ENCODE measurements at regions not wholly inside any gene's neighbourhood (a gene's known extent, or its start where the extent isn't known, plus 50 kb on each side); places are given as distances from the start of the nearest gene placed in this dataset.

GRCh38 chr13:106883976-106884375 is 316.0 kb upstream of the ARGLU1 start:
- no peak for TF ChIP-seq CTCF (conservative IDR thresholded peaks at IDR 0.05; ENCODE audit: control insufficient read depth, insufficient read depth, low read depth, low read length)
- H3K4me3 ChIP-seq (ENCODE audit: control insufficient read depth, low read depth, low read length) = no peak overlapping the region
- DNase-seq (ENCODE audit: low read depth) = no peak

DNA sequence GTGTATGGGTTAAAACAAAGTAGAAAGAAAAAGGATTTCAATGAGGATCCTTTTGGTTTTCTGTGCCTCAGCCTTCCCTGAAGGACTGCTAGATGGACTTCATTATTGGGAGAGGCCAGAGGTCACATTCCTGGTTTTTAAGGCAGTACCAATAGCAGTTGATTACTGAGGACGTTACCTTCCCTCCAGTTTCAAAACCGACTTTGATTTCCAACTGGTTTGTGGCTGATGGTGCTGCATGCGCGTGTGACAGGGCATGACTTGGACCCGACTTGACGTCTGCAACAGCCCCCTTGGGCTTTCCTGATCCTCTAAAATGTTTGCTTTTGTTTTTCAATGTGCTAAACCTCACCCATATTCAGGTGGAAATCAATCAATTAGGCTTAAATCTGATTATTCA is 314.3 kb upstream of the ARGLU1 start:
- no peak overlapping the region for H3K4me3 ChIP-seq (ENCODE audit: control insufficient read depth, low read depth, low read length)
- no peak for TF ChIP-seq CTCF (conservative IDR thresholded peaks at IDR 0.05; ENCODE audit: control insufficient read depth, insufficient read depth, low read depth, low read length)
- no peak for DNase-seq (ENCODE audit: low read depth)

- H3K4me3 ChIP-seq (ENCODE audit: control insufficient read depth, low read depth, low read length) = no peak overlapping the region
- TF ChIP-seq CTCF (conservative IDR thresholded peaks at IDR 0.05; ENCODE audit: control insufficient read depth, insufficient read depth, low read depth, low read length) = no peak
- no peak for DNase-seq (ENCODE audit: low read depth)
Observed at GRCh38 chr13:106879806-106880205, 311.9 kb upstream of the ARGLU1 start.

- TF ChIP-seq CTCF (conservative IDR thresholded peaks at IDR 0.05; ENCODE audit: control insufficient read depth, insufficient read depth, low read depth, low read length) = no peak
- DNase-seq (ENCODE audit: low read depth) = no peak
Observed at GRCh38 chr13:106874323-106874722, 306.4 kb upstream of the ARGLU1 start.

GRCh38 chr13:106873810-106874209 is 305.9 kb upstream of the ARGLU1 start:
- no peak for TF ChIP-seq CTCF (conservative IDR thresholded peaks at IDR 0.05; ENCODE audit: control insufficient read depth, insufficient read depth, low read depth, low read length)
- no peak for DNase-seq (ENCODE audit: low read depth)
- H3K4me3 ChIP-seq (ENCODE audit: control insufficient read depth, low read depth, low read length) = no peak overlapping the region

More at GRCh38 chr13:106874323-106874722, 306.4 kb upstream of the ARGLU1 start:
- no peak overlapping the region for H3K4me3 ChIP-seq (ENCODE audit: control insufficient read depth, low read depth, low read length)

DNA sequence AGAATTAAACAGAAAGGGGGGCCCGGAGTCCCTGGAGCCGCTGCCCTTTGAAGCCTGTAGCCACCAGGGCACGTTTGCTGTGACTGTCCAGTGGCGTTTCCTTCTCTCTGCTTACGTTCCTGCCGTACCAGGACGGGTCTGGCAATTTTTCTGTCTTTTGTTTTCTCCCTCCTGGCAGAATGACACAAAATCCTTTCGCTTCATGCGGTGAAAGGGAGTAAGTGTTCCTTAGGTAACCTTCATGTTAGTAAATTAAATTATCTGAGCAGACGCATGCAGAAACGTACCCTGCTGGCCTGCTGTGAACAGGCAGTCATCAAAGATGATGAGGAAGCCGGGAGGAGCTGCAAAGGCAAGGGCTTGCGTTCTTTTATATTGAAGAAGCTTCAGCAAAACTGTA is 299.3 kb upstream of the ARGLU1 start:
- TF ChIP-seq CTCF (conservative IDR thresholded peaks at IDR 0.05; ENCODE audit: control insufficient read depth, insufficient read depth, low read depth, low read length) = no peak
- no peak overlapping the region for H3K4me3 ChIP-seq (ENCODE audit: control insufficient read depth, low read depth, low read length)
- DNase-seq (ENCODE audit: low read depth) = no peak

Data from fibroblast of mammary gland (primary cell).